HEK293 (cell line): ENCODE measurements at regions not wholly inside any gene's neighbourhood (a gene's known extent, or its start where the extent isn't known, plus 50 kb on each side); places are given as distances from the start of the nearest gene placed in this dataset.

Experiments used
- CTCF ChIA-PET: fragments of 350-600 bp; formaldehyde crosslinking; extraction: SDS; loops from one replicate; lab custom pipeline; 2021; ENCODE audit warnings: antibody characterized with exemption; lab: Yijun Ruan, JAX
- POLR2A ChIA-PET: fragments of 300-600 bp; formaldehyde crosslinking; extraction: SDS; loops from one replicate; lab custom pipeline; 2020; ENCODE audit warnings: antibody characterized with exemption, inconsistent platforms; lab: Yijun Ruan, JAX
- H3K27ac ChIP-seq: fragments of 200-500 bp; sonication (Bioruptor generic); 2 replicates; pipeline ENCODE4 v1.5.1; 2014; ENCODE audit warnings: low read depth, low read length, control low read depth, inconsistent platforms; ENCODE audit errors: extremely low read depth
- H3K36me3 ChIP-seq, 2 experiments: fragments of 200-500 bp in 1 of 2; sonication (Bioruptor generic) in 1 of 2; 1 replicate in 1 of 2; 2 replicates in 1 of 2; pipeline ENCODE4 v1.5.1; 2014 to 2017; ENCODE audit warnings: inconsistent platforms in 2 of 2, low read length in 2 of 2; ENCODE audit not compliant: control insufficient read depth in 2 of 2, insufficient read depth in 1 of 2
- H3K4me1 ChIP-seq: fragments of 200-500 bp; sonication (Bioruptor generic); 2 replicates; pipeline ENCODE4 v1.5.1; 2014; ENCODE audit warnings: mild to moderate bottlenecking, low read length, inconsistent platforms; ENCODE audit not compliant: control insufficient read depth, insufficient read depth
- H3K4me3 ChIP-seq: 2 replicates; pipeline ENCODE4 v1.5.1; 2011; ENCODE audit warnings: low read depth, mild to moderate bottlenecking, control low read depth, low read length, moderate library complexity
- H3K9me3 ChIP-seq: fragments of 200-500 bp; sonication (Bioruptor generic); 2 replicates; pipeline ENCODE4 v1.5.1; 2014; ENCODE audit warnings: low read depth, low read length, inconsistent platforms; ENCODE audit not compliant: control insufficient read depth, insufficient read depth
- GFI1B ChIP-seq: fragments of 450-650 bp; formaldehyde crosslinking; IDR thresholded peaks from 2 replicates; pipeline ENCODE4 v1.5.1; 2016; ENCODE audit warnings: missing biosample characterization, missing genetic modification characterization
- KLF8 ChIP-seq: fragments of 450-650 bp; formaldehyde crosslinking; IDR thresholded peaks from 2 replicates; pipeline ENCODE4 v1.5.1; 2016; ENCODE audit warnings: missing biosample characterization, missing genetic modification characterization
- MEIS1 ChIP-seq: sonication (generic); formaldehyde crosslinking; IDR thresholded peaks from 2 replicates; pipeline ENCODE4 v1.8.1; 2022; ENCODE audit warnings: missing genetic modification reagents, mild to moderate bottlenecking, borderline replicate concordance
- SALL2 ChIP-seq: fragments of 450-650 bp; formaldehyde crosslinking; IDR thresholded peaks from 2 replicates; pipeline ENCODE4 v1.5.0; 2017; ENCODE audit warnings: missing biosample characterization, mild to moderate bottlenecking, missing genetic modification characterization, borderline replicate concordance
- YY2 ChIP-seq: fragments of 450-650 bp; formaldehyde crosslinking; IDR thresholded peaks from 2 replicates; pipeline ENCODE4 v1.5.1; 2016; ENCODE audit warnings: missing biosample characterization, missing genetic modification characterization
- ZFP69B ChIP-seq: fragments of 450-650 bp; formaldehyde crosslinking; IDR thresholded peaks from 2 replicates; pipeline ENCODE4 v1.5.1; 2016; ENCODE audit warnings: missing biosample characterization, missing genetic modification characterization
- ZNF175 ChIP-seq: fragments of 450-650 bp; formaldehyde crosslinking; IDR thresholded peaks from 2 replicates; pipeline ENCODE4 v1.5.1; 2016; ENCODE audit warnings: missing biosample characterization, missing genetic modification characterization
- ZNF184 ChIP-seq: fragments of 450-650 bp; IDR thresholded peaks from 2 replicates; pipeline ENCODE4 v1.5.1; 2018; ENCODE audit warnings: missing biosample characterization, mild to moderate bottlenecking, missing genetic modification characterization
- ZNF335 ChIP-seq: fragments of 450-650 bp; formaldehyde crosslinking; conservative IDR thresholded peaks from 2 replicates; pipeline ENCODE4 v1.5.1; 2016; ENCODE audit warnings: missing biosample characterization, missing genetic modification characterization
- ZNF354C ChIP-seq: fragments of 450-650 bp; formaldehyde crosslinking; IDR thresholded peaks from 2 replicates; pipeline ENCODE4 v1.5.1; 2016; ENCODE audit warnings: missing biosample characterization, missing genetic modification characterization, low read depth, borderline replicate concordance
- ZNF623 ChIP-seq: fragments of 450-650 bp; formaldehyde crosslinking; IDR thresholded peaks from 2 replicates; pipeline ENCODE4 v1.5.1; 2016; ENCODE audit warnings: missing biosample characterization, missing genetic modification characterization
- ZNF776 ChIP-seq: fragments of 450-650 bp; formaldehyde crosslinking; IDR thresholded peaks from 2 replicates; pipeline ENCODE4 v1.5.0; 2017; ENCODE audit warnings: missing biosample characterization, missing genetic modification characterization, borderline replicate concordance
- TF ChIP-seq, protein P1 (sequence below): fragments of 450-650 bp; formaldehyde crosslinking; IDR thresholded peaks from 2 replicates; pipeline ENCODE4 v1.5.1; 2016; ENCODE audit warnings: missing biosample characterization, missing genetic modification characterization, borderline replicate concordance
- TF ChIP-seq, protein P2 (sequence below): fragments of 450-650 bp; formaldehyde crosslinking; IDR thresholded peaks from 2 replicates; pipeline ENCODE4 v1.5.1; 2016; ENCODE audit warnings: missing biosample characterization, missing genetic modification characterization

DNA sequence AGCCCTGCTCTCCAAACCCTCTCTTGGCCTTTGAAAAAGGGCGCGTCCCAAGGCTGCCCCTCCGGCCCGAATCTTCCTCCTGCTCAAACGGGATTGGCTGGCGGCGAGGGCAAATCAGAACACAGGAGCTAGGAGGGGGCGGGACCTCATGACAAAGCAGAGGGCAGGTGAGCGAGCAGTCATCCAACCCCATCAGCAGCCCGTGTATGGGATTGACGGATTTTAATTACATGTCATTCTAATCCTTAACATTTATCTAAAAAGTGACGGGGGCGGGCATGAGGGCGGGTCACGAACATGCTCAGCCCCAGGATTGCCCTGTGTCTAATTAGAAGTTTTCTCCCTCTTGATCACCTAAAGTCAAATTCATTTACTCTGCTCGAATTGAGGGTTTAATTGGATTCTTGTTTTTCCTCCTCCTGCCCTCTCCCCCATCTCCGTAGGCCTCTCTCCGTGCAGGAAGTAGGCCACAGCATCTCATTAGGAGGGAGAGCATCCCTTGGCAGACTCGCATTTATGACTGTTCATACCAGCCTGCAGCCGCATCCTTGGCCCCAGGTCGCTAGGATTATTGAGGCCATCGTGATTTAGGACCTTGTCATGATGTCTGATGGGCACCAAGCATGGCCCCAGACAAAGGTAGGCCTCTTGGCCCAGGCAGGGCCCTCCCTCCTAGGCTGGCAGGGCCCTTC is 147.1 kb downstream of the CHST1 start (continued):
- TF ChIP-seq, protein P1, sequence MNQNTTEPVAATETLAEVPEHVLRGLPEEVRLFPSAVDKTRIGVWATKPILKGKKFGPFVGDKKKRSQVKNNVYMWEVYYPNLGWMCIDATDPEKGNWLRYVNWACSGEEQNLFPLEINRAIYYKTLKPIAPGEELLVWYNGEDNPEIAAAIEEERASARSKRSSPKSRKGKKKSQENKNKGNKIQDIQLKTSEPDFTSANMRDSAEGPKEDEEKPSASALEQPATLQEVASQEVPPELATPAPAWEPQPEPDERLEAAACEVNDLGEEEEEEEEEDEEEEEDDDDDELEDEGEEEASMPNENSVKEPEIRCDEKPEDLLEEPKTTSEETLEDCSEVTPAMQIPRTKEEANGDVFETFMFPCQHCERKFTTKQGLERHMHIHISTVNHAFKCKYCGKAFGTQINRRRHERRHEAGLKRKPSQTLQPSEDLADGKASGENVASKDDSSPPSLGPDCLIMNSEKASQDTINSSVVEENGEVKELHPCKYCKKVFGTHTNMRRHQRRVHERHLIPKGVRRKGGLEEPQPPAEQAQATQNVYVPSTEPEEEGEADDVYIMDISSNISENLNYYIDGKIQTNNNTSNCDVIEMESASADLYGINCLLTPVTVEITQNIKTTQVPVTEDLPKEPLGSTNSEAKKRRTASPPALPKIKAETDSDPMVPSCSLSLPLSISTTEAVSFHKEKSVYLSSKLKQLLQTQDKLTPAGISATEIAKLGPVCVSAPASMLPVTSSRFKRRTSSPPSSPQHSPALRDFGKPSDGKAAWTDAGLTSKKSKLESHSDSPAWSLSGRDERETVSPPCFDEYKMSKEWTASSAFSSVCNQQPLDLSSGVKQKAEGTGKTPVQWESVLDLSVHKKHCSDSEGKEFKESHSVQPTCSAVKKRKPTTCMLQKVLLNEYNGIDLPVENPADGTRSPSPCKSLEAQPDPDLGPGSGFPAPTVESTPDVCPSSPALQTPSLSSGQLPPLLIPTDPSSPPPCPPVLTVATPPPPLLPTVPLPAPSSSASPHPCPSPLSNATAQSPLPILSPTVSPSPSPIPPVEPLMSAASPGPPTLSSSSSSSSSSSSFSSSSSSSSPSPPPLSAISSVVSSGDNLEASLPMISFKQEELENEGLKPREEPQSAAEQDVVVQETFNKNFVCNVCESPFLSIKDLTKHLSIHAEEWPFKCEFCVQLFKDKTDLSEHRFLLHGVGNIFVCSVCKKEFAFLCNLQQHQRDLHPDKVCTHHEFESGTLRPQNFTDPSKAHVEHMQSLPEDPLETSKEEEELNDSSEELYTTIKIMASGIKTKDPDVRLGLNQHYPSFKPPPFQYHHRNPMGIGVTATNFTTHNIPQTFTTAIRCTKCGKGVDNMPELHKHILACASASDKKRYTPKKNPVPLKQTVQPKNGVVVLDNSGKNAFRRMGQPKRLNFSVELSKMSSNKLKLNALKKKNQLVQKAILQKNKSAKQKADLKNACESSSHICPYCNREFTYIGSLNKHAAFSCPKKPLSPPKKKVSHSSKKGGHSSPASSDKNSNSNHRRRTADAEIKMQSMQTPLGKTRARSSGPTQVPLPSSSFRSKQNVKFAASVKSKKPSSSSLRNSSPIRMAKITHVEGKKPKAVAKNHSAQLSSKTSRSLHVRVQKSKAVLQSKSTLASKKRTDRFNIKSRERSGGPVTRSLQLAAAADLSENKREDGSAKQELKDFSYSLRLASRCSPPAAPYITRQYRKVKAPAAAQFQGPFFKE (tag by site-specific recombination), result no peak
- TF ChIP-seq ZFP69B (no peak), ZNF354C (tag by site-specific recombination) (no peak)

DNA sequence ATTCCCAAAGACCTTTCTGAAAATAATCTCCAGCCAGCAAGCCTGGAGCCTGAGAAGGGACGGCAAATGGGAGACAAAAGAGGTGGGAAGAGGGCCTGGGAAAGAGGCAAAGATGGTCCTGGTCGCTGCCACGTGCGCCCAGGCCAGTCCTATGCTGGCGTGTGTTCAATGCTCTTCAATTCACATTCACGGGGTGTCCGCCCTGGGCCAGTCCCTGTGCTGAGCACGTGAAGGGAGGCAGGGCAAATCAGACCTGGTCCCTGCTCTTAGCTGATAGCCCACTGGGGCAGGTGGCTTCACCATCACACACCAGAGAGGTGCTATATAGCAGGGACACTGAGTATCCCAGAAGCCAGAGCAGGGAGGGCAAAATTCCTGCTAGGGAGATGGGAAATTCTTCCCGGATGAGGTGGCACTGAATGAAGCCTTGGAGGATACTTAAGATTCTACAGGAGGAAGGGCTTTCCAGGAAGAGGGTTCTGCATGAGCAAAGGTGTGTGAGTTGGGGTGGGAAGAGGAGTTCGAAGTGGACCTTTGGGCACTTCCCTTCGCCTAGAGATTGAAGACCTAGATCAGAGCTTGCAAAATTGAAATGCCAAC is 148.2 kb downstream of the CHST1 start:
- CTCF ChIA-PET, result no interaction called here
- H3K4me3 ChIP-seq, result no peak overlapping the region
- no peaks in the 10 kb centered on the region for H3K36me3 ChIP-seq
- no peak overlapping the region for H3K27ac ChIP-seq
- TF ChIP-seq ZNF175 (tag by site-specific recombination) (no peak), ZNF623 (tag by site-specific recombination) (no peak), ZNF776 (tag by site-specific recombination) (no peak), YY2 (tag by site-specific recombination) (no peak), ZNF335 (tag by site-specific recombination) (no peak), SALL2 (tag by site-specific recombination) (no peak)
- TF ChIP-seq, protein P2, sequence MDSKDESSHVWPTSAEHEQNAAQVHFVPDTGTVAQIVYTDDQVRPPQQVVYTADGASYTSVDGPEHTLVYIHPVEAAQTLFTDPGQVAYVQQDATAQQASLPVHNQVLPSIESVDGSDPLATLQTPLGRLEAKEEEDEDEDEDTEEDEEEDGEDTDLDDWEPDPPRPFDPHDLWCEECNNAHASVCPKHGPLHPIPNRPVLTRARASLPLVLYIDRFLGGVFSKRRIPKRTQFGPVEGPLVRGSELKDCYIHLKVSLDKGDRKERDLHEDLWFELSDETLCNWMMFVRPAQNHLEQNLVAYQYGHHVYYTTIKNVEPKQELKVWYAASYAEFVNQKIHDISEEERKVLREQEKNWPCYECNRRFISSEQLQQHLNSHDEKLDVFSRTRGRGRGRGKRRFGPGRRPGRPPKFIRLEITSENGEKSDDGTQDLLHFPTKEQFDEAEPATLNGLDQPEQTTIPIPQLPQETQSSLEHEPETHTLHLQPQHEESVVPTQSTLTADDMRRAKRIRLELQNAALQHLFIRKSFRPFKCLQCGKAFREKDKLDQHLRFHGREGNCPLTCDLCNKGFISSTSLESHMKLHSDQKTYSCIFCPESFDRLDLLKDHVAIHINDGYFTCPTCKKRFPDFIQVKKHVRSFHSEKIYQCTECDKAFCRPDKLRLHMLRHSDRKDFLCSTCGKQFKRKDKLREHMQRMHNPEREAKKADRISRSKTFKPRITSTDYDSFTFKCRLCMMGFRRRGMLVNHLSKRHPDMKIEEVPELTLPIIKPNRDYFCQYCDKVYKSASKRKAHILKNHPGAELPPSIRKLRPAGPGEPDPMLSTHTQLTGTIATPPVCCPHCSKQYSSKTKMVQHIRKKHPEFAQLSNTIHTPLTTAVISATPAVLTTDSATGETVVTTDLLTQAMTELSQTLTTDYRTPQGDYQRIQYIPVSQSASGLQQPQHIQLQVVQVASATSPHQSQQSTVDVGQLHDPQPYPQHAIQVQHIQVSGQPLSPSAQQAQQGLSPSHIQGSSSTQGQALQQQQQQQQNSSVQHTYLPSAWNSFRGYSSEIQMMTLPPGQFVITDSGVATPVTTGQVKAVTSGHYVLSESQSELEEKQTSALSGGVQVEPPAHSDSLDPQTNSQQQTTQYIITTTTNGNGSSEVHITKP (tag by site-specific recombination), result no peak
- TF ChIP-seq, all 188 proteins: peak for 0
- POLR2A ChIA-PET, result no interaction called here
- Histone ChIP-seq H3K9me3 (no peaks in the 10 kb centered on the region), H3K4me1 (no peaks in the 10 kb centered on the region)

DNA sequence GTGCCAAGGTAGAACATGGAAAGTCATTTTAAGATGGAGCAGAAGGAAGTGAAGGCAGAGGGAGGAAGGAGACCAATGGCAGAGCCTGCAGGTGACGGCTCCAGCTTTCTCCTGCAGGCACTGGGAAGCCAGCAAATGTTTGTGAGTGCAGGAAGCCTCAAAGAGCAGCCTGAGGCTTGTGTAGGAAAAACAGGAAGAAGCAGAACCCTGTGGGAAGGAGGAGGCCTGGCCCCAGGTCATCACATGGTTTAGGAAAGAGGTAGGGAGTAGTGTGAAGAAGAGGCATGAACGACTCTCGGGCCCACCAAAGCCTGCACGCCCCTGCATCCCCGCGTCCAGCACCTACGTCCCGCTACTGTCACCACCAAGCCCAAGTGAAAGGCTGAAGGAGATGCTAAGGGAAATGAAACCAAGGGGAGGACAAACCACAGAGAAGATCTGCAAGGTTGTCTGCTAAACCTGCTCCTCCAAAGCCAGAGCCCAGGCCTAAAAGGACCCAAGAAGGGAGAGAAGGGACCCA is 151.5 kb downstream of the CHST1 start:
- Histone ChIP-seq H3K4me1 (no peaks in the 10 kb centered on the region), H3K9me3 (no peaks in the 10 kb centered on the region), H3K27ac (no peak overlapping the region), H3K4me3 (no peak overlapping the region), H3K36me3 (no peaks in the 10 kb centered on the region)
- CTCF ChIA-PET, result no interaction called here
- POLR2A ChIA-PET, result no interaction called here
- no peak for TF ChIP-seq MEIS1 (CRISPR knock-in tag)
- TF ChIP-seq ZNF184 (tag by site-specific recombination), result no peak
- TF ChIP-seq KLF8 (tag by site-specific recombination), result no peak
- TF ChIP-seq GFI1B, result no peak
